Astrocyte of the spinal cord (primary cell): ENCODE measurements at regions not wholly inside any gene's neighbourhood (a gene's known extent, or its start where the extent isn't known, plus 50 kb on each side); places are given as distances from the start of the nearest gene placed in this dataset.

Experiments
- DNase-seq: peaks from one replicate; pipeline ENCODE4 v3.0.0; 2011; ENCODE audit warnings: low read depth, low spot score
- H3K4me3 ChIP-seq: 2 replicates; pipeline ENCODE4 v1.5.1; 2011; ENCODE audit warnings: low read depth, mild to moderate bottlenecking, low read length, moderate library complexity
- in situ Hi-C: cut with HindIII; loops from 2 replicates; pipeline ENCODE4 v1.10.0; 2017; ENCODE audit warnings: low sequenced_read_pairs
- TF ChIP-seq, protein P1 (sequence below): IDR thresholded peaks from 2 replicates; pipeline ENCODE4 v1.5.1; 2012; ENCODE audit warnings: low read depth, mild to moderate bottlenecking, low read length, inconsistent platforms

DNA sequence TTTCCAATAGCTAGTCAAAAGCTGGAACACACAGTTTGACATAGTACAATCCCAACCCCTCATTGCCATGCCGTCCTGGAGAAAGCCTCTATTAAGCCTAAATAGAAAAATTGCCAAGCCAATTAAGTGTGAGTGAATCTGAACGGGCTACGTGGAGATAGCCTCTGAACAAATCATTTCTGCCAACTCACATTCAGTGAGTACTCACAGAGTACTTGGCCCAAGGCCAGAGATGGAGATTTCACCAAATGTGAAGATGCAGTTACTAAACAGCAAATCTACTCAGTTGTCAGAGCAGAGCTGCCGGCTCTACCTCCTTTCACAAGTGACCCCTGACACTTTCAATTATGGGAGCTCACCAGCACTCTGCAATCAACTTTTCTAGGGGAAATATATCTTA, 350.0 kb downstream of the GALC start:
- in situ Hi-C loops = no loop called here

GRCh38 chr14:87640553-87640952, 352.4 kb downstream of the GALC start:
- no peak overlapping the region for H3K4me3 ChIP-seq
- no peak for DNase-seq
- TF ChIP-seq, protein P1, sequence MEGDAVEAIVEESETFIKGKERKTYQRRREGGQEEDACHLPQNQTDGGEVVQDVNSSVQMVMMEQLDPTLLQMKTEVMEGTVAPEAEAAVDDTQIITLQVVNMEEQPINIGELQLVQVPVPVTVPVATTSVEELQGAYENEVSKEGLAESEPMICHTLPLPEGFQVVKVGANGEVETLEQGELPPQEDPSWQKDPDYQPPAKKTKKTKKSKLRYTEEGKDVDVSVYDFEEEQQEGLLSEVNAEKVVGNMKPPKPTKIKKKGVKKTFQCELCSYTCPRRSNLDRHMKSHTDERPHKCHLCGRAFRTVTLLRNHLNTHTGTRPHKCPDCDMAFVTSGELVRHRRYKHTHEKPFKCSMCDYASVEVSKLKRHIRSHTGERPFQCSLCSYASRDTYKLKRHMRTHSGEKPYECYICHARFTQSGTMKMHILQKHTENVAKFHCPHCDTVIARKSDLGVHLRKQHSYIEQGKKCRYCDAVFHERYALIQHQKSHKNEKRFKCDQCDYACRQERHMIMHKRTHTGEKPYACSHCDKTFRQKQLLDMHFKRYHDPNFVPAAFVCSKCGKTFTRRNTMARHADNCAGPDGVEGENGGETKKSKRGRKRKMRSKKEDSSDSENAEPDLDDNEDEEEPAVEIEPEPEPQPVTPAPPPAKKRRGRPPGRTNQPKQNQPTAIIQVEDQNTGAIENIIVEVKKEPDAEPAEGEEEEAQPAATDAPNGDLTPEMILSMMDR = no peak
- in situ Hi-C loops = no loop called here

More for the DNA sequence above, 350.0 kb downstream of the GALC start:
- DNase-seq = no peak
- TF ChIP-seq, protein P1 = no peak
- H3K4me3 ChIP-seq = no peak overlapping the region

GRCh38 chr14:87638196-87638595, 354.8 kb downstream of the GALC start:
- TF ChIP-seq, protein P1 = no peak

GRCh38 chr14:87635442-87635841, 357.5 kb downstream of the GALC start:
- in situ Hi-C loops = no loop called here
- no peak for DNase-seq
- no peak overlapping the region for H3K4me3 ChIP-seq
- TF ChIP-seq, protein P1 = no peak

More at GRCh38 chr14:87638196-87638595, 354.8 kb downstream of the GALC start:
- DNase-seq = no peak
- in situ Hi-C loops = no loop called here
- no peak overlapping the region for H3K4me3 ChIP-seq

DNA sequence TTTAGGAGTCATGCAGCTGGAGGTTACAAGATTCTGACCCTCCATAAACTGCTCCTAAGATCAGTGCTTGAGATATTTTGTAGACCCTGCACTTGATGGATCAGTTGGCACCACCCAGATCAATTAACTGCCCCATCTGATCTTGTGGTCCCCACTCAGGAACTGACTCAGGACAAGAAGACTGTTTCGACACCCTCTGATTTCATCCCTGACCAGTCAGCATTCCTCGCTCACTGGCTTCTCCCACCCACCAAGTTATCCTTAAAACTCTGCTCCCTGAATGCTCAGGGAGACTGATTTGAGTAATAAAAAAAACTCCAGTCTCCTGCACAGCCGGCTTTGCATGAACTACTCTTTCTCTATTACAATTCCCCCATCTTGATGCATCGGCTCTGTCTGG, 360.2 kb downstream of the GALC start:
- no peak for DNase-seq
- in situ Hi-C loops = no loop called here
- TF ChIP-seq, protein P1 = no peak
- no peak overlapping the region for H3K4me3 ChIP-seq

DNA sequence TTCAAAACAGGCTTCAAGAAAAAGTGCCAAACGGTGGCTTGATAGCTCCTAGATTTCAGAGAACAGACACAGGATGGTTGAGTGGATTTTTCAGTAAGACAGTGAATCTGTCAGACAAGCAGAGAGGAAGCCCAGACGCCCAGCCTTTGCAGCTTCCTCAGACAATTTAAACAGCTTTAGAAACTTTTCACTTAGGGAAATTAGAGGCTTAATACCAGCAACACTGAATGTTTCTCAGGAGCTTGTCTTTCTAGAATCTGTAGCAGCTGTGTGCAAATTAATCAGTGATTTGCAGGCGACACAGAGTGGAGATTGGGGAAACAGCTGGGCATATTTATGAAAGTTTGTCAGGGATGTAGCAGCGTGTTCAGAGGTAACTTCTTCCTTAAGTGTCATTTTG, 362.1 kb downstream of the GALC start:
- TF ChIP-seq, protein P1 = no peak
- in situ Hi-C loops = no loop called here
- no peak overlapping the region for H3K4me3 ChIP-seq
- DNase-seq = no peak

DNA sequence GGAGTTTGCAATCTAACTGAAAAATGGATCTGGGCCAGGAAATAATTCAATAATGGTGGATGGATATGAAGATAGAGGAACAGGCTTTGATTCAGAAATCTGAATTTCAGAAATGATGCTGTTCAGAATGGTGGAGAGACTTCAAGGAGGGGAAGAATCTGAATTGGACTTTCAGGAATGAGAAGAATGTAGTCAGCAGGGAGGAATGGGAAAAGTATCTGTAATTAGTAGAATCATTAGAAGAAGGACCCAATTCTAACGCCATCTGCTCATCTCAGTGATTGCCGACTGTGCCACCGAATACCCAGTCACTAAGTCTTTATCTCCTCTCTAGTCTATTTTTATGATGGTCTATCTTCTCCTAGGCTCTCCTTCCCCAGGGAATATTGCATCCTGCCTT, 363.2 kb downstream of the GALC start:
- TF ChIP-seq, protein P1 = no peak
- no peak for DNase-seq
- no peak overlapping the region for H3K4me3 ChIP-seq
- in situ Hi-C loops = no loop called here
